GM19452 (cell line): ENCODE measurements at regions not wholly inside any gene's neighbourhood (a gene's known extent, or its start where the extent isn't known, plus 50 kb on each side); places are given as distances from the start of the nearest gene placed in this dataset.

Experiments used
- ATAC-seq: cut with Tn5 transposase; IDR thresholded peaks from one replicate; pipeline ENCODE4 v1.9.1; 2021; ENCODE audit not compliant: unreplicated experiment

DNA sequence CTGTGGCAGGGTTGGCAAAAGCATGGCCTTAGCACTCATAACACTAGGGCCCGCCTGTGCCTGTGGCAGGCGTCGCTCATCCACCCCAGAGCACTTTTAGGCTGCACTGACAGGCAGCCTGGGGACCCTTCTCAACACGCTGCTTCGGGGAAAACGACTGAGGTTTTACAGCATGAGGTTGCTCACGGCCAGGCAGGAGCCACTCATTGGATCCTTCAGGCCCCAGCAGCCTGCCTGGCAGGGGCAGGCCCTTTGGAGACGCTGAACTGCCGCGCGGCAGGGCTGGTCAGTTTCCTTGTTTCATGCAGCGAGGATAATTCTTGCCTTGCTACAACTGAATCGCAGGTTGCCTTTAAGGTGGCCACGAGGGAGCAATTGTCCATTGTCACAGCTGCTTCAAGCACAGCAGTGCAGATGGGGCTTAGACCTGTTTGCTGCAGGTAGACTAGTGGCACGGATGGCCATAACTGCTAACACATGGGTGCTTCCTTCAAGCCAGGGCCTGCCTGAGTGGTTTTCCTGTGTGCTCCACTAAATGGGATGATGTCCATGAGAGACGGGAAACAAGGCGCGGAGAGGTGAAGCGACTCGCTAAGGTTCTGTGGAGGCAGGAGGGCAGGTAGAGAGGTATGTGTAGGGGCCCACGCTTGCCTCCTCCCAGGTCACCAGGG, 49.9 kb upstream of the HS6ST1 start:
- ATAC-seq = no peak

DNA sequence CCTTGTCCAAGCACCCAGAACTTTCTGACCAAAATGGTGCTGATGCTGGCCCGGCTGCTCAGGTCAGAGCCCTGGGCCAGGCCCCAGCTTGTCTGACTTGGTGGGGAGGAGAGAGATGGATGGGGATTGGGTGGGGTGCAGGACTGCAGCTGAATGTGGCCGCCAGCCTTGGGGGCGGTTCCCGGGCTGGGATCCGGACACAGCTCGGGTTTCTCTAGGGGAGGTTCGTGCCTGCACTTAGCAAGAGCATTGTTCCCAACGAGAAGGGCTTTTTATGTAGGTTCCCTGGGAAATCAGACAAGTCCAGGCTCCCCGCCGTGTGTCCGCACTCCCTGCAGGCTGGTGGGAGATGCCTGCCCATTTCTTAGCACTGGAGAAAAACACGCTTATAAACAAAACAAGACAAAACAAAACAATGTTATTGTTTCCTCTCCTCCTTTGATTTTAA, 50.5 kb upstream of the HS6ST1 start:
- no peak for ATAC-seq

DNA sequence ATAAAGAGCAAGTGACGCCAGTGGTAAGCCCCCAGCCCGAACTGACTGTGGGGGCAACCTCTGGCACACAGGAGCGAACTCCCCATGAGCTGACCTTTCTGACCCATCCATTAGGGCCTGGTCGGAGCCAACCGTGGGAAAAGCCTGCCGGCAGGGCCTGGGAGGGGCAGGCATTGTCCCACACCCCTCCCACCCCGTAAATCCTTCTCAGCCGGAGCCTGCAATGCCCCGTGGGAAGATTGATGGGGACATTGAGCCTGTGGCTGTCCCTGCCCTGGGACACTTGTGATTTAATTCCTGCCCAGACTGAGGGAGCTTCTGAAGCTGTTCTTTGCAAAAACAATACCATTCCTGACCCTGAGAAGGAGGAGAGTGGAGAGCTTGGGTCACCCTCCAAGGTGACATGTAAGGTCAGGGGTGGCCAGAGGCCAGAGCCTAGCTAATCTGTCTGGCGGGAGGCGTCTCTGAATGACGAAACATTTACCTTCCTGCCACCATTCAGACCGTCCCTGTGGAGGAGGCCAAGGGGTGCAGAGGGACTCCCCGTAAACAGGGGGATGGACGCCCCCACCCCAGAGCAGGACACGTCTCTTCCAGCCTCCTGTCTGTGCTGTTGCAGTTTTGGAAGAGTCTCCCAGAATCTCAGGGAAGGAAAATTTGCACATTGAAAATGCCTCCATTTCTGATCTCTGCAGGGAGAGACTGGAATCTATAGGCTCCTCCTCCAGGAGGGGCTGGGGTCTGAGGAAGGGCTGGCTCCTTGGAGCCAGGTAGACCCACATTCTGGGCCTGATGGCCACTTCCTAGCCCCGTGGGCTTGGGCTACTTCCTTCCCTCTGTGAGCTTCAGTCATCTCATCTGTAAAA, 51.2 kb upstream of the HS6ST1 start:
- ATAC-seq = no peak

DNA sequence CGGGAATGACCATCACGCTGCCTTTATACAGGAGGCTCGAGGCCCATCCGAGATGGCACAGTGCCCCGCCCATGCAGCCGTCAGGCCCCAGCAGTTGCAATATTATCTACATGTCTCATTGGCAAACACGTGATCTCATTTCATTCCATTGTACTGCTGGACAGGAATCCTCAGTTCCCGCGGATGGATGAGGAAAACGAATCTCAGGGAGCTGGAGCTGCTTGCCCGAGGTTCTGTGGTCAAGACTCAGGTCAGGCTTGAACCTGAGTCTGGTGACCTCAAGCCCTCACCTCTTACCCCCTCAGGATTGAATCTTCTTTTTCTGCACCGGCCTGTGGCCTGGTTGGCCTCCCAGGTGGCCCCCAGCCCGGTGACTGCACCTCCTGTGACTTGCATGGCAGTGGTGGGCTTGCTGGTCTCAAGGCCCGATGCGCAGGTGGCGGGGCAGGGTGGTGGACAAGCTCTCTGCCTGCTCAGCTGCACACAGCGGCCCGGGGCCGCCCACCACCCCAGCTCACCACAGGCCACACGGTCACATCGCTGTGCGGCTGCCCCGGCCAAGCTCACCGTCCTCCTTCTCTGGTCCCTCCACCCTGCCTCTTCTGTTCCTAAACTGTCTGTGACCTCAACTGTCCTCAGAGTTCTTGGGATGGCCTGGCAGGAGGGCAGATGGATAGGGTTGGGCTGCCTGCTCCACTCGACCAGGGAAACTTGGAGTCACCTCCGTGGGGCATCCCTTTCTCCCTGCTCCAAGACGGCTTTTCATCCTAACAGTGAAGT, 52.0 kb upstream of the HS6ST1 start:
- ATAC-seq = no peak

DNA sequence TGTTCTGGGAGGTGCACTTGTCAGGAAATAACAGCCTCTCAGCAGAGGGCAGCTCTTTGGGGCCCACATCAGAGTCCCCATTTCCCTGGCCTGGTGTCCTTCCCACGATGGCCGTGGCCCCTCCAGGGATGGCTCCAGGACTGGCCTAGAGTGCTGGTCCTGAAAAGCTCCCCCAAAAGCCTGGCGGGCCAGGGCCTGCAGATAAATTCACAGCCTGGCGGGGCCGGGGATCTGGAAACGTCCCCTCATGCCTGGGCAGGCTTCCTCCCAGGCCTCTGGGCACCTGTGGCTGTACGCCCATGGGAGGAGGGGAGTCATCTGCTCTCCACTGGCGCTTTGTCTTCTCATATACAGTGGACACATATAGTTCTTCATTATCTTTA, 52.6 kb upstream of the HS6ST1 start:
- no peak for ATAC-seq

DNA sequence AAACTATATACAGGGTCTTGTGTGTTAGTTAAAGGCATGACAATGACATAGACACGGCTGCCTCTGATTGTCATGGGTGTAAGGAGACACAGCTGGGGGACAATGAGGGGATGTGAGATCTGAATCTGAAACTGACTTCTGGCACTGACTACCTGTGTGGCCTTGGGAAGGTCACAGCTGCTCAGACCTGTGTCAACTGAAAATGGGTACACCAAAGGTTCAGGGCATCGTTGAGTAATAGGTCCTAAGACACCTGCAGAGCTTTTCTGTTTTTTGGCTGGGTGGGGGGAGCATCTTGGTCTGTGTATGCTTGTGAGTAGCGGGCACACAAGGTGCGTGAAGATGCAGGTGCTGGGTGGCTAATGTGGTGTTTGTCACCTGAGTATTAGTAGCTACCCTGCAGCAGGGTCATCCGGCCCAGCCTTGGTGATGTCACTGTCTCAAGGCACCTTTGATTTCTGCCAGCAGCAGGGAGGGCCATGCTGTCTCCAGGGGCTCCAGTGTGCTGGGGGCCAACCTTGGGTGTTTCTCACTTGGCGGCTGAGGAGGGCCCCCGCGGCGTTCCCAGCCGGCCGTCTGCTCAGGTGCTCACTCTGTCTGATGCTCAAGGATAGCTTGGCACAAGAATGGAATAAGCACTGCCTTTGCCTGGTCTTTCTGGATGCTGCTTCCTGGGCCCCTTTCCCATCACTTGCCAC, 53.1 kb upstream of the HS6ST1 start:
- ATAC-seq = no peak

DNA sequence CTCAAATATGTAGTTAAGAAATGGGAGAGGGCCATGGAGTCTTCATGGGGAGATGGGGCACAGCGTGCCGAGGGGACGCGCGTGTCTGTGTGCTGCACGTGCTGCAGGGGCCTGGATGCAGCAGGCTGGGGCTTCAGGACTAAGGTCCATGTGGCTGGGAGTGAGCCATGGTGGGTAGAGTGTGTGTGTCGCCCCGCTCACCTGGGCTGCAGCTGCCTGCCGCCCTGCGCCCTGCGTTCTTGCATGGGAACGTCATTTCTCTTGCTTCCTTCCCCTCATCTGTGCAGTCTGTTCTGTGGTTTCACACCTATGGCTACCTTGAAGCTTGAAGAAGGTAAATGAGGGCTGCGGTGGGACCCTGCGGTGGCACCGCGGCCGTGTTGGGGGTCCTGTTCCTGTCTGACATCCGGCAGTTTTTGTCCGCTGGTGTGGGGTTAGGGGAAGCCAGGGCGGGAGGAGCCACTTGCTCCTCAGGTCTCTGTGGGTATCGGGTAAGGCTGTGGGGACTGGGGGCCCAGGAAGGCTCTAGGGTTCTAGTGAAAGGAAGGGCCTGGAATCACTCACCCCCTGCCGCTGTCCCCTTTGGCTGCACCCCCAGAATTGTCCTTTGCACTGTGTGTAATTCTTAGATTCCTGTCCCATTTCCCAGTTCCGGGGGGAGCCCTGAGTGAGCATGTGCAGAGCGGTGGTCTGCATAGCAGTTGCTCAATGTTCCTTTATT, 54.1 kb upstream of the HS6ST1 start:
- ATAC-seq = no peak

DNA sequence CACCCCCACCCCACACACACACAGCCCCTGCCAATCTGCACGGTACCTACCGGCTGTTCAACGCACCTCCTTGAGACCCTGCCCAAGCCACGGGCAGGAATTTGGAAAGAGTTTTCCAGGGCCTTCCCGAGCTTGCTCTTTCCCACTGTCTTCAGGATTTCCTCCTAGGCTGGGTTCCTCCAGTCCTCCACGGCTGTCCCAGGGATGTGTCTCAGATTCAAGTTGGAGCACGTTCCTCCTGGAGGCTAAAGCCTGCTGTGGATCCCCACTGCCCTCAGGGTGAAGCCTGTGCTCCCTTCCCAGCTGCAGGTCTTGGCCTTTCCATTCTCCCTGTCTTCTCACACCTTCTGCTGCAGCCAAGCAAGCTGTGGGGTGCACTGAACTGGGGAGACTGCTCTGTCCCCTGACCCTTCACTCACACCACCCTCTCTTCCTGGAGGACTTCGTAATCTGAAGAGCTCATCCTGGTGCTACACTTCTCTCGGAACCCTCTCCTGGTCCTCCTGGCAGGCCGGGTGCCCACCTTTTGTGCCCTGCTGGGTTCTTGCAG, 54.9 kb upstream of the HS6ST1 start:
- no peak for ATAC-seq

DNA sequence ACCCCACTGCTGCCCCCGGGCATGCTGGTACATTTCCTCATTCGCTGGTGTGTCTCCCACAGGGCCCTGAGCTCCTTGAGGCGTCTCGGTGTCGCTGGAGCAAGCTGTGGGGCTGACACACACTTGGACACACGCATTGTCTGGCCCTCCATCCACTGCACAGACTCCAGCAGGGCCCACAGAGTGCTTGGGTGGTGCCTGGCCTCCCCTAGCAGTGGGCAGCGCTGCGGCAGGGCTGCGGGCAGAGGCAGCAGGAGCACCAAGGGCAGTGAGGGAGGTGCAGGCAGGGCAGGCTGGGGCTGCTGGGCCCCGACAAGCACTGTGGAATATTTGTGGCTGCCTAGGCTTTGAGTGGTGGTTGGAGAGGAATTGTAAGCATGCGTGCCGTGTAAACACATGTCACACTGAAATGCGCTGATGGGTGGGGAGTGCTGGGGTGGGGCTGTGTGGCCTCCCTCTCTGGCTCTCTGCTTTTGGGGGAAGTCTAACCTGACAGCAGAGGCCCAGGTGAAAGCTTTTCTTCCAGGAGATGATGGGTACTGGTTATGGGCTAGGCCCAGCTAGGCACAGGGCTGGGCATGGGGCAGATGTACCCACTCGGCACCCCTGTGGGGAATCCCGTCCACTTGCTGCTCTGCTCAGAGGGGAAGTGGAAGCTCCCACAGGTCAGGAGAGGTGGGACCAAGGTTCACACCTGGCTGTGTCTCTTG, 55.5 kb upstream of the HS6ST1 start:
- ATAC-seq = no peak

DNA sequence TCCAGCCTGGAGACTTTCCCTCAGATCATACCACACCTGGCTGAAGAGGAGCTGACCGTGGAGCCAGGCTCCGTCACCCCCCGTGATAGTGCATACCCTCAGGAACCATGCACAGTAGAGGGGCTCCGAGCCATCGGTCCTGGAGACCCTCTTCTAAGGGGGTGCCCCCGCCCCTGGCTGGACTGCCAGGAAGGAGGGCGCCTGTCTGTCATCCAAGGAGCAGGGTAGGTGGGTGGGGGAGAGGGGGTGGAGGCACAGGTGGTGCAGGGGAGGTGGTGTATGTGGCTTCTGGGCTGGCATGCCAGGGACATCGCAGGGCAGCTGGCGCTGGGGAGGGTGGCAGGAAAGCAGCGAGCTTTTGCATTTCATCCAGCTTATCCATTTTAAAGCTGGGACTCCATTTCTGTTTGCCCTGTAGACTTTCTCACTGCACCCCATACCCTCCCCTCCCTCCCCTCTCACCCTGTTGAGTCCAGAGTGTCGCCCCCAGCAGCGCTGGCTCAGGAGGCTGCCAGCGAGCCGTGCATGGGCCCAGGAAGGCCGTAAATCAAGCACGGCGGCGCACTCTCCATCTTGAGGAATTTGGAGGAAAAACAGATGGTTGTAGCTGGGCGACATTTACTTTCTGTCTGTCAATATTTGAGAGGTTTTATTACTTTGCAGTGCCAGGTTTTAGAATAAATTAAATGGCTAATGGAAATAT, 56.2 kb upstream of the HS6ST1 start:
- no peak for ATAC-seq

DNA sequence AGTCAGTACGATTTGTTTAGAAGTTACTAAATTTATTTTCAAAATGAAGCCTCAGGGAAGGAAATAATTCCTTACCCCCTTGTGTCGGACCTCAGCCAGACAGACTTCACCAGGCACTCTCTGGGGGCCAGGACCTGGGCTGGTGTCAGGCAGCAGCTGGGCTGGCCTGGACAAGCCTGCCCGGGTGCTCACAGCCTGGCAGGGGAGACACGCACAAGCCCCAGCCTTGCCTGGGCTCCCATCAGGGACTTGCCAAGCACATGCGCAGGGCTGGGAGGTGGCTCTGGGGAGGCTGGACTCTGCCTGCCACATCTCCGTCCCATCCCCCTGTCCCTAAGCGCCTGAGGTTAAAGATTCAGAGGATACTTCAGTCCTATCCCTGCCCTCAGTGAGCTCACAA, 56.8 kb upstream of the HS6ST1 start:
- no peak for ATAC-seq

DNA sequence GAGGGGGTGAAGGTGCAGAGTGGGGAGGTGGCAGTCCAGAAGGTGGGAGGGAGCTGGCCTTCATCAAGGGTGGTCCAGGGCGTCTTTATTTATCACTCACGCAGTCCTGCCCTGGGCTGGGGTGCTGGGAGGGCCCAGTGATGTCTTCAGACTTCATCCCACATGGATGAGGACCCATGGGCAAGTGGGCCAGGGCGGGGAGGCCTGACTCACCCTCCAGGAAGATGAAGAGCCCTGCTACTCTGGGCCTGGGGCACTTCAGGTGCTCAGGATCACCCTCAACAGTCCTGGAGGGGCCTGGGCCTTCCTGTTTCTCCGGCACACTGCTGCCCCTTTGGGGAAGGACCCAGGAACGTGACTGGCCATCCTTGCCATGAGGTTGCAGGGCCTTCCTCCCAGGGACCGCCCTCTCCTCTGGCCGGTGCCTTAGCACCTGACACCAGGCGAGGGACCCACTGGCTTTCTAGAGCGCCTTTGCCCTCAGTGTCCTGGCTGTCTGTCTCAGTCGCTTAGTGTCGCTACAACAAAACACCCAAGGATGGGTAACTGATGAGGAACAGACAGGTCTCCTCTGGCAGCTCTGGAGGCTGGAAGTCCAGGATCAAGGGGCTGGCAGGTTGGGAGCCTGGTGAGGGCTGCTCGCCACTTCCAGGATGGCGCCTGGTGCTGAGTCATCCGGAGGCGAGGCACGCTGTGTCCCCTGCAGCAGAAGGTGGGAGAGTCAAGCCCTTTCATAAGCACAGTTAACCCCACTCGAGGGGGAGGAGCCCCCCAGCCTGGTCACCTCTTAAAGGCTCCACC, 57.8 kb upstream of the HS6ST1 start:
- no peak for ATAC-seq

DNA sequence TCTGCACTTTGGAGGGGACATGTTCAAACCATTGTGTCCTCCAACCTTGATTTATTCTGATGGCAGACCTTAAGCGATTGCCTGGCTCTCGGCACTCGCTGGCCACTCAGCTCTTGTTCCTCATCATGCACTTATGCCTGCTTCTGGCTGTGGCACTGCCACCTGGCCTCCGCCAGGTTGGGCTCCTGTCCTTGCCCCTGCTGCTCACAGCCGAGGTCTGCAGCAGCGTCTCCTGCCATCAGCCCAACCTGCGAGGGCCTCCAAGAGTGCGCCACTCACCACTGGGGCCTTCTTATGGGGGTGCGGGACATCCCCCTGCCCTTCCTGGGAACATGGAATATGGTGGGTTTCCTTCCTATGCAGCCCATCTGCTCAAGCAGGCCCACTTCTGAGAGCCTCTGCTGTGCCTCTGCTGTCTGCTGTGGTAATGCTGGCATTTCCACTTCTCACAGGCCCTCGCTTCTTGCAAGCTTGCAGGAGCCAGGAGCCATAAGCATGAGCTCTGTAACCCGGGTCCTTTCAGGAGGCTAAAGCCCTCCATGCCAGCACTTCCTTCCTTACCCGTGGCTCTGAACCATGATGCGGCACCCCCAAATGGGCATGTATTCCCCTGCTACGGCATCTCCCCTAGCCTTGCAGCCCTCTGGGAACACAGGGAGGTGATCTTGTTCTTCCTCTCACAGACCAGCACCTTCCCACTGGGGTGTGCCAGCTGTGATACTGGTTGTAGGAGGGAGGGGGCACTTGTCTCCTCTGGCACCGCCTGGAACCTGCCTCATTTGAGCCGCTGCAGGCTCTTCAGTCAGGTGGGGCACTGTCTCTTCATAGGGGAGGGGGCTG, 58.6 kb upstream of the HS6ST1 start:
- ATAC-seq = no peak

DNA sequence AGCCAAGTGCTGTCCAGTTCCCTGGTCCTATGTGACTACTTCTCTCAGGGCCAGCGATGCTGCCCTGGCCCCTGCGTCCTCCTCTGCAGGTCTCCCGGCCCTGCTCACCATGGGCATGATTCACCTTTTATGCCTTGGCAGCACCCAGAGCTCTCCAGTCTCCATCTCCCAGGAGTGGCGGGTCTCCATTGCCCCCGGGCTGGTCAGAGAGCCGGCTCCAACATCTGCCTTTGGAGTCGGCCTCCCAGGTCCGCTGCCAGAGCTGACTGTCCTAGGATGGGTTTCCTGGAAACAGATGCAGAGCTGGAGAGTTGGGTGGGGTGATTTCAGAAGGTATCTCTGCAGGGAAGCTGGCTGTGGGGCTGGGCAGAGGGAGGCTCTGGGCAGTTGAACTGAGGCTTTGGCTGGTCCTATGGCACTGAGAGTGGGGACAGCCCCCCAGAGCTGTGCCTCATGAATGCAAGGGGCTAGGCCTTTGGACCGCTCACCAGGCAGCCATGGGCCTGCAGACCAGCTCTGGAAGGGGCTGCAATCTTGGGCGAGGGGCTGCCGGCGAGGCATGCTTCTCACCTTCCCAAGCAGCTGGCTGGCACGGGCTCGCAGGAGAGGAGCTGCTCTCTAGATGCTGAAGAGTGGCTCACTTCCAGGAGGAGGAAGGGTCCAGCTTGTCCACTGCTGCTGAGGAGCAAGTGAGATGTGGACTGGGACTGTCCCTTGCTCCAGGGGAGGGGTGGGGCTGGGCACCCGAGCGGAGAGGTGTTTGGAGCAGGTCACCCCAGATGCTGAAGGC, 59.8 kb upstream of the HS6ST1 start:
- no peak for ATAC-seq

DNA sequence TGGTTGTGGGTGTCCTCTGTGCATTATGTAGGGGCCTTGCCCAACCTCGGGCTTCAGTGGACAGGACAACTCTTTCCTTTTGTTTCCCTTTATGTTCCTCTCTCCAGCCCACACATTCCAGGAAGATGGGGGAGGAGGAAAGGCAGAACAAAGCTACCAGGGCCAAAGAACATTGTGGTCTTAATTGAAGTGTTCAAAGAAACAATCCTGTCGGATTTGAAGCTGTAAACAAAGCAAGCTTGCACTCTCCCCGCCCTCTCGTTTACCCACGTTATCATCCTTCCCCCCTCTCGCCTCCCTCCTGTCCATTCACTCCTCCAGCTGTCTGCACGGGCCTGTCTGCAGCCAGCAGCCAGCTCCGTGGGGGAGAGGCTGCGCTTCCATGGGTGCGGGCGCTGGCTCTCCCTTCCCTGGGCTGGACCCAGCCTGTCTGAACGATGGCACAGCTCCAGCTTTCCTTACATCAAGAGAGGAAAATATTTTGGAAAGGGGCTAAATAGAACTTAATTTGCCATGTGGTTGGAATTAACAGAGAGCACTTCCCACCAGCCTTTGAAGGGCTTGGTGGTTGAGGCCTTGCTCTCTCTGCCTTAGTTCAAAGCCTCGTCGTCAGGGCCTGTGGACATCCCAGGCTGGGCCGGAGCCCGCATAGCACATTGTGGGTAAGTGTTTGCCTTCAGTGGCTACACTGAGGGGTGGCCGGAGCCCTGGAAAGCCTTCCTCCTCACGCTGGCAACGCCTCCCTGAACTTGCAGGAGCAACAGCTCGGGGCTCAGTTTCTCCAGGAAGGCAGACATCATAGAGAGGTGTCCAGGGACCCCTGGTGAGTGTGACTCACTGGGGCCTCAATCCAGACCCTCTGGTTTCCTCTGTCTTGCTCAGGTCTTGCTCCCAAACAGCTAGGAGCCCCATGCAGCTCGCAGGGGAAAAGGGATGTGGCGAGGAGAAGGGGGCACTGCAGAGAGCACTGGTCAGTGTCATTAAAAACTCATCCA, 60.6 kb upstream of the HS6ST1 start:
- ATAC-seq = no peak
